DMS114 treated with DMSO at 0.1 percent for 48 hours (cell line): ENCODE measurements at regions not wholly inside any gene's neighbourhood (a gene's known extent, or its start where the extent isn't known, plus 50 kb on each side); places are given as distances from the start of the nearest gene placed in this dataset.

Experiments
- DNase-seq: peaks from one replicate; lab custom pipeline; 2025; ENCODE audit not compliant: unreplicated experiment; lab: John Stamatoyannopoulos, UW

DNA sequence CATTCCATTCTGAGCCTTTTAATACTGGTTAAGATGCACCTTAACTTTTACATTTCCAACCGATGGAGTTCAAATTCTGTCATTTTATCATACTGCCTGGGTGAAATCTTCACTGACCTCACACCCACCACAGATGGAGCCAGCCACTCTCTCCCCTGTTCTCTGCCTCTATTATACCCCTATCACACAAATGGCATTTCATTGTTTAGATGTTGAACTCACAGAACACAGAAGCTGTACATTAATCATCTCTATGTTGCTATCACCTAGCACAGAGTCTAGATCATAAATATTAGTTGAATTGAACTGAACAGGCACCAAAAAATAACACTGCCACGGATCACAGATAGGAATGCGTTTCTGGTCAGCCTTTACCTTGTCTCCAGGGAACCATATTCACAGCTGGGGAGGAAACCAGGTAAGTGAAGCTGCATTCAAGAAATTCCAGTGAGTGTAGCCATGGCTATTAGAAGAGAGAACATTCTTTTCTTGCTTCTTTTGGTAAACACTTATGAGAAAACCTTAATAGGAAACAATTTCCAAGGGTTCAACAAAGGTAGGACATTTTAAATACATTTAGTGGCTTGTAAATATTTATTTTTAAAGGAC is 194.9 kb upstream of the RMST start:
- DNase-seq, result no peak

DNA sequence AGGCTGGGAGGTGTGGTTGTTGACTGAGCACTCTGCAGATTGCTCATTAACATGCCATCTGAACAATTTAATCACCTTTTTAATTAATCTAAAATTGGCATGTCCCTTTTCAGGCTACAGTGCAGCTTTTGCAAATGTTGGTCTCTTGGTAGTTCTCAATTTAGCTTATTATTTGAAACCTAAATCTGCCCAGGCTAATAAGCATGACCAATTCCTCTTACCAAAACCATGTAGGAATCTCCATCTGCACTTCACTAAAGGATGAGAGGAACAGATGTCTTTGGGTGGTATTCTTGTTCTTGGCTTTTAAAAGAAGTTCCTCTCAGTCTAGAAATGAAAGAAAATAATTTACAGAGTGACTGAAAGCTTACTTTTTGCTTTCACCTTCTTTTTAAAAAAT is 190.1 kb upstream of the RMST start:
- no peak for DNase-seq

DNA sequence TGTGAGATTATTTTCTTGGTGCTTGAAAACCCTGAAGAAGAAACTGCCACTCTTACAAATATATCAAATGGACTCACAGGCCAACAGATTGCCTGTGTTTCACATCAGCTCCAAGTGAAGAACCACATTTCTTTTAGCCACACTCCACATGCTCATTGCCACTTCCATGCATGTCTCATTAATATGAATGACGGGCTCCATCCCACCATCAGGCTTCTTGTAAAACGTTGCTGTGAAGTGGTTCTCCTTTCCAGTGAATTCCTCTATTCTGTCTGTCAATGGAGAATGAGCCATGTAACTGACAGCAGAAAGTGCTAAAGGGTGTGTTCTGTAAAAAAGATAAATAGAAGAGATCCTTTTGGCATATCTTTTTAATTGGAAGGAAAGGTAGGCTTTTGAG is 188.2 kb upstream of the RMST start:
- no peak for DNase-seq

- no peak for DNase-seq
Observed at GRCh38 chr12:97275256-97275655, 187.3 kb upstream of the RMST start.

- no peak for DNase-seq
Observed at GRCh38 chr12:97275728-97276590, 186.6 kb upstream of the RMST start.

- no peak for DNase-seq
Observed at GRCh38 chr12:97276661-97277429, 185.8 kb upstream of the RMST start.

GRCh38 chr12:97283297-97283696 is 179.3 kb upstream of the RMST start:
- no peak for DNase-seq

DNA sequence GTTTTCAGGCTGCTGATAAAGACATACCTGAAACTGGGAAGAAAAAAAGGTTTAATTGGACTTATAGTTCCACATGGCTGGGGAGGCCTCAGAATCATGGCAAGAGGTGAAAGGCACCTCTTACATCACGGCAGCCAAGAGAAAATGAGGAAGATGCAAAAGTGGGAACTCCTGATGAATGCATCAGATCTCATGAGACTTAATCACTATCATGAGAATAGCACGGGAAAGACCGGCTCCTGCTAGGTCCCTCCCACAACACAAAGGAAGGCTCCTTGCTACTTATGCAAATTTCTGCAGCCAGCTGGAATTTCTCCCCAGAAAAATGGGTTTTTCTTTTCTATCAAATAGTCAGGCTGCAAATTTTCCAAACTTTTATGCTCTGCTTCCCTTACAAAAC is 174.1 kb upstream of the RMST start:
- no peak for DNase-seq

DNA sequence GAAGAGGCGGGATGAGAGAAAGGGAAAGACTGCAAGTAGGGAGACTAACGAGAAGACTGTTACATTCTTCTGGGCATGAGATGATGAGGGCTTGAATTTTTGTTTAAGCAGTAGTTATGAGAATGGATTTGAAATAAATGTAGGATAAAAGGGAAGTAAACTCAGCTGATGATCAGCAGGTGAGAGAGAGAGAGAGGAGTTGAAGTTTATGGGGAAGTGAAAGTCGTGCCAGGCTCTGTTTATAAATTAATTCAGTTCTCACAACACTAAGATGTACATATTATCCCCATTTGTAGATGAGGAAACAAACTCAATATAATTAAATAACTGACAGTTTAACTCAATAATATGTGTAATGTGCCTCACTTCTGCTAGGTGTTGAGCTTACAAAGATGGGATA is 170.0 kb upstream of the RMST start:
- DNase-seq, result no peak

GRCh38 chr12:97293541-97293940 is 169.1 kb upstream of the RMST start:
- no peak for DNase-seq

DNA sequence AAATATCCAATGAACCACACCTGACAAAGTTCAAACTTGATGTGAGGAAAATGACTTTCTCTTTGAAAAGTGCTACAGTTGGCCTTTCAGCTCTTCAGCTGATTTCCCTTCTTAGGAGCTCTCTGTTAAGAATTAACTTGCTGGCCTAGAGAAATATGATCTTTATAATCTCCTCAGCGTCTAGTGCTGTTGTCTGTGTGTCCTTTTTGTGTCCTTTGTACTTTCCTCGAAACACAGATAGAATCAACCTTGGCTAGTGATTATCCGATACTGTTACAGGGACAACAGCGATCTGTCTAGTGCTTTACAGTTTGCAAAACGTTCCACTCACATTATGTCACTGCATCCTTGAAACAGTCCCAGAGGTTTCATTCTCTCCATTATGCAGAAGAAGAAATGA is 162.8 kb upstream of the RMST start:
- no peak for DNase-seq

- no peak for DNase-seq
Observed at GRCh38 chr12:97300431-97300830, 162.2 kb upstream of the RMST start.

DNA sequence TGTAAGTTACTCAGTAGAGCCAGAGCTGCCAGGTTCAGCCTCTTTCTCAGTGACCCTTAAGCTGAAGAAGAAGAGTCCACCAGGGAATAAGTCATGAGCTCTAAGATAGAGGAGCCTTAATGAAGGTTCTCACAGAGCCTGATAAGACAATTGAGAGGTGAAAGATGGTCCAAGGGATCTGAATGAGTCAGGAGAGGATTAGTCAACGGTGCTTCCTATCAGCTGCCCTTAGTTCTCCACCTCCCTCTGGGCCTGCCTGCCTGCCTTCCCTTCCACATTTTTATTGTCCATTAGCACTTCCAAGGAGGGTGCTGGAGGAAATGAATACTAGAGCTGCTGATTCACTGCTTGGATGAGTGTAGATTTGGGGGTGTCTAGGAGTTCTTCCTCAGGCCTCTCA is 161.7 kb upstream of the RMST start:
- DNase-seq, result no peak

GRCh38 chr12:97301576-97301975 is 161.0 kb upstream of the RMST start:
- DNase-seq, result no peak

DNA sequence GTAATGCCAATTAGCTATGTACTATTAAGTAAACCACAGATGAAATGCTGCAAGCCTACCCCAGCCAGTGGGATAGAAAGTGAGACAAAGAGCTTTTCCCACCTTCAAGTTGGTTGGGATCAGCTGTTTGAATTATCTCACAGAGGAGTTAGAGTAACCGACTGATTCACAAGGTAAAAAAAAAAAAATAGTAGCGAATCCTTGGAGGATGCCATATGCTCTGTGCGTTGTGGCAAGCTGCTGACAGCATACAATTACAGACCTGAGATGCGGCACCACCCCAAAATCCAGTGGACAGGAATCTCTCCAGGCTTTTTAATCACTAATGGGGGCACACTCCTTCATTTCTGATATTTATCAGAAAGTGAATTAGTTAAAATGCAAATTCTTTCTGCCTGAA is 157.0 kb upstream of the RMST start:
- DNase-seq, result no peak

DNA sequence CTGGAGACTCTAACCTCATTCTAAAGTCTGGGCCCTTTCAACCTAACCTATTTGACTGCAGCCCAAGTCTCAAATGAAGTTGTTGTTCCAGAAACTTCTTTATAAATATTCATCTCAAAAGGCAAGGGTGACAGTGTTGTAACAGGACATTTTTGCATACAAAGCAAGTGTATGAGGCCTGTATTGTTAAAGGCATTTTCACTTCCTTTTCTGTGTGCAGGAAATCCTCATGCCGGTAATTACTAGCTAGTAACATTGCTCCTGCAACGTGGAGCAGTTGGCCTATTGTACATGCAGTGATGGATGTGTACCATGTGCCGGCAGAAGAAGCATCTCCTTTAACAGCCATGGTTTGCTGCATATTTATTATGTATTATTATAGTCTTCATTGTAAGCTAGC is 156.5 kb upstream of the RMST start:
- no peak for DNase-seq

DNA sequence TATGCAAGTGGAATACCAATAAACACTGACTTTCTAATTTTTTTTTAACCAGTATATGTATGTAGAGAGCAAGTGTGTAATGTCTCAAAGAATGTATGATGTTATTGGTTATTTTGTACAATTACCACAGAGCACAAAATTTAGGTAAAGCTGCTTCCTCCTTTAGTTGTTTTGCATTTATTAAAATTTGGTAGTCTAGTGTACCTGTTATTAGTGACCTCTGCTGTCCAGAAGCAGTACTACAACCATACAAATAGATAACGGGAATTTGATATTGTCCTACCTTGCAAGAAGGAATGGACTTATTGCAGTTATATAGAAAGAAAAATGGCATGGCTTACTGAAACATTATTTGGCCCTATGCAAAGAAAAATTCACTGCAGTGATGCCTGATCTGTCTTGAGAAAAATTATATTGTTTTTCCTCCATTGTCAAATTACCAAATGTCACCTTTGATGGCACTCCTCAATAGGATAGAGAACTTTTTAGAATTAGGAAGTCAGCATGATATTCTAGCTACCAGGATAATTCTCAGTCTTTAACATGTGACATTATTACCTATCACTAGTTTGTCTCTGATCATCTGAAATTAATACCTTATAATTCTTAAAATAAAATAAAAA is 153.9 kb upstream of the RMST start:
- DNase-seq, result peak; percentile 46

DNA sequence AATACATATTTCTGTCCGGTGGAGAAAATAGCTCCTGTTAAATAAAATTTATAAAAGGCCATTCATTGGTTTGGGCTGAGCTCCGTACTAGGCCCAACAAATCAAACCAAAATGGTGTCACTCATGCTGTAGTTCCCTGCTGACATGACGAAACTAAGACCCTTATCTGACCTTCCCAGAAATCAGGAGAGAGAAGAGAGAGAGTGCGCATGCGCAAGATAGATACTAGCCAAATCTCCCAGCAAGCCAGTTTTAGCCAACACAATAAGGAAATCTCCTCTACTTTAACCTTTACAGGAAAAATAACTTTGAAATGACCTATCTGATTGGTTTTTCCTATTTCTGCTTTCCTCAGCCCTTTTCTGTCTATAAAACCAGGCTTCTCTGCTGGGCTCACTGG is 152.7 kb upstream of the RMST start:
- DNase-seq, result no peak

- DNase-seq, result no peak
Observed at GRCh38 chr12:97312570-97313135, 150.0 kb upstream of the RMST start.

- no peak for DNase-seq
Observed at GRCh38 chr12:97313471-97314190, 149.0 kb upstream of the RMST start.

GRCh38 chr12:97316321-97316720 is 146.3 kb upstream of the RMST start:
- DNase-seq, result no peak
